CD4-positive, alpha-beta T cell (primary cell): ENCODE measurements at regions not wholly inside any gene's neighbourhood (a gene's known extent, or its start where the extent isn't known, plus 50 kb on each side); places are given as distances from the start of the nearest gene placed in this dataset.

Experiments
- ATAC-seq: fragments of 200-7000 bp; cut with Tn5 transposase; one replicate; pipeline ENCODE4 v1.10.0; 2022; ENCODE audit warnings: mild to moderate bottlenecking; ENCODE audit not compliant: poor library complexity
- CTCF ChIA-PET: fragments of 350-600 bp; sonication (Branson Sonifier 250); formaldehyde crosslinking; loops from one replicate; lab custom pipeline; 2021; ENCODE audit warnings: antibody characterized with exemption, inconsistent platforms; lab: Charles Lee
- POLR2A ChIA-PET: fragments of 350-600 bp; sonication (Branson Sonifier 250); formaldehyde crosslinking; loops from one replicate; lab custom pipeline; 2021; ENCODE audit warnings: antibody characterized with exemption, inconsistent platforms; lab: Charles Lee
- DNase-seq, 14 experiments: peaks; one replicate each; pipeline ENCODE4 v3.0.0-alpha.2; 2013 to 2020; ENCODE audit warnings: mixed read lengths in 2 of 14
- H3K27ac ChIP-seq, 2 donors: one replicate each; pipeline versions ENCODE4 v1.5.1 to v1.7.0; 2013; ENCODE audit warnings: low read length in 2 of 2, low read depth in 1 of 2, mild to moderate bottlenecking in 1 of 2
- H3K27me3 ChIP-seq, 2 experiments: 1 replicate in 1 of 2; 2 replicates in 1 of 2; pipeline versions ENCODE4 v1.6.1 to v1.7.0; 2013; ENCODE audit warnings: low read length in 2 of 2, control low read depth in 1 of 2, mild to moderate bottlenecking in 1 of 2, moderate library complexity in 1 of 2; ENCODE audit not compliant: insufficient read depth in 2 of 2, control insufficient read depth in 1 of 2
- H3K36me3 ChIP-seq: one replicate; pipeline ENCODE4 v1.6.1; 2013; ENCODE audit warnings: low read length, control low read depth; ENCODE audit not compliant: insufficient read depth
- H3K4me1 ChIP-seq: one replicate; pipeline ENCODE4 v1.6.1; 2013; ENCODE audit warnings: low read length, control low read depth; ENCODE audit not compliant: insufficient read depth
- H3K4me3 ChIP-seq: one replicate; pipeline ENCODE4 v1.5.1; 2013; ENCODE audit warnings: mild to moderate bottlenecking, low read length, moderate library complexity
- H3K9me3 ChIP-seq, 2 experiments: 1 replicate in 1 of 2; 2 replicates in 1 of 2; pipeline versions ENCODE4 v1.6.1 to v1.7.0; 2013; ENCODE audit warnings: low read length in 2 of 2, mild to moderate bottlenecking in 2 of 2, control low read depth in 1 of 2, moderate library complexity in 1 of 2; ENCODE audit not compliant: control insufficient read depth in 1 of 2, insufficient read depth in 1 of 2
- H3K27ac Mint-ChIP-seq: one replicate; pipeline ENCODE4 v1.8.0; 2020; ENCODE audit warnings: mixed read lengths
- H3K27me3 Mint-ChIP-seq: one replicate; pipeline ENCODE4 v1.8.0; 2021; ENCODE audit warnings: mixed read lengths
- H3K36me3 Mint-ChIP-seq: one replicate; pipeline ENCODE4 v1.8.0; 2021; ENCODE audit warnings: low read depth, mixed read lengths
- H3K4me1 Mint-ChIP-seq: one replicate; pipeline ENCODE4 v1.8.0; 2021; ENCODE audit warnings: low read depth, mixed read lengths
- H3K4me3 Mint-ChIP-seq: one replicate; pipeline ENCODE4 v1.8.0; 2020; ENCODE audit warnings: mild to moderate bottlenecking, mixed read lengths
- H3K9me3 Mint-ChIP-seq: one replicate; pipeline ENCODE4 v1.8.0; 2020; ENCODE audit warnings: mixed read lengths
- CTCF ChIP-seq: fragments of 200-600 bp; IDR thresholded peaks from one replicate; pipeline ENCODE4 v1.8.0; 2022; ENCODE audit warnings: antibody characterized with exemption, mild to moderate bottlenecking
- intact Hi-C, 2 experiments: fragments of 100-400 bp; cut with DNase I in 1 of 2; cut with micrococcal nuclease in 1 of 2; formaldehyde crosslinking; loops; one replicate each; pipeline versions ENCODE4 v1.15.1 to v1.9.0; 2023 to 2025; cut with DNase I, micrococcal nuclease

DNA sequence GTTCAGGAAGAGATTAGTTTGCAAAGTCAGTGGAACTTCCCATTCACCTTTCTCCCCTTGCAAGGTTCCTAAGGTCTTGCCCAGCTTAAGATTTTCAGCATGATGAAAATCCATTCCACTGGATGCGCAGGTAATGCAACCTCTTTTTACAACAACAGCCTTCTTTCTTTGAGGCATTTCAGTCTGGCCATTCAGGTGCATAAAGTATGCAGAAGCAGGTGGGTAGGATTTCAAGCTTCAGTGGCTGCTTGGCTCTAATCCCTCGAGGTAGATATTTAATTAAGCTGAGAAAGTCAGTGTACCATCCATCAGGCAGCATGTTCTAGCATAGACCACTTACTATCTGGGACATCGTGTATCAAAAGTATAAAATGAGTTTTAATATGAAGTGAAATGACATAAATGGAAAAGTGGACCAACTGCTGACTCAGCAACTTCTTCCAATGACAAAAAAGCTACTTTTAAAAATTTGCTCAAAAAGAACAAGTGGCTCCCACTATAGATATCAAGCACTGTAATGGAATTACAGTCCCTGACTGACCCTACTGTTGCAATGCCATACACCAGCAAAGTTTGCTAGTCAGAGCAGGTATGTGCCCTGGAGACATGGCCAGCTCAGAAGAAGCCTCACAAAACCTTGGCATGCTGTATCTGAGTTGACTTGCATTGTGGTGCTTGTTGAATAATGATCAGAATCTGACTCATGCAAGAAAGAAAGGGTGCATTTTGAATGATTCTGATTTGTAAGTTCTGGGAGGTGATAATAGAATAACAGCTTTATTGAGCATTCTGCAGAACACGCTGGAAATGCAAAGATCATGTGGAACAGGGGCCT, 459.9 kb upstream of the MCTP2 start:
- Mint-ChIP-seq H3K4me3 (no peak overlapping the region), H3K36me3 (no peaks in the 10 kb centered on the region), H3K4me1 (no peaks in the 10 kb centered on the region), H3K9me3 (peaks cover 4% of the 10 kb centered on the region), H3K27me3 (peaks cover 9% of the 10 kb centered on the region), H3K27ac (no peak overlapping the region)
- no peak for TF ChIP-seq CTCF
- H3K4me3 ChIP-seq = no peak overlapping the region
- peaks cover 0 to 5% of the 10 kb centered on the region in 2 experiments for H3K9me3 ChIP-seq
- CTCF ChIA-PET = interaction anchor here (0.7 kb wide), 1 partner anchor 49 kb away, joined by 7 read pairs; no protein-coding TSS in a partner anchor
- DNase-seq (no peak), ATAC-seq (no peak)
- H3K36me3 ChIP-seq = no peaks in the 10 kb centered on the region
- no peaks in the 10 kb centered on the region for H3K4me1 ChIP-seq
- POLR2A ChIA-PET = no interaction called here
- no peaks in the 10 kb centered on the region for H3K27me3 ChIP-seq
- intact Hi-C loops = no loop called here
- no peak overlapping the region for H3K27ac ChIP-seq

GRCh38 chr15:93770788-93771187, 460.6 kb upstream of the MCTP2 start:
- H3K27ac ChIP-seq = no peak overlapping the region
- no peaks in the 10 kb centered on the region for H3K36me3 Mint-ChIP-seq
- H3K4me3 ChIP-seq = no peak overlapping the region
- intact Hi-C loops = no loop called here
- no peak for ATAC-seq
- no peak for DNase-seq
- ChIA-PET POLR2A (no interaction called here), CTCF (interaction anchor here (0.7 kb wide), 1 partner anchor 50 kb away, joined by 7 read pairs; no protein-coding TSS in a partner anchor)
- no peak overlapping the region for H3K4me3 Mint-ChIP-seq
- peaks cover 4% of the 10 kb centered on the region for H3K9me3 Mint-ChIP-seq
- no peak for TF ChIP-seq CTCF
- no peaks in the 10 kb centered on the region for H3K36me3 ChIP-seq
- H3K27ac Mint-ChIP-seq = no peak overlapping the region
- H3K4me1 ChIP-seq = no peaks in the 10 kb centered on the region
- H3K9me3 ChIP-seq = peaks cover 0 to 5% of the 10 kb centered on the region in 2 experiments
- no peaks in the 10 kb centered on the region for H3K4me1 Mint-ChIP-seq
- H3K27me3 ChIP-seq = no peaks in the 10 kb centered on the region
- H3K27me3 Mint-ChIP-seq = peaks cover 9% of the 10 kb centered on the region

DNA sequence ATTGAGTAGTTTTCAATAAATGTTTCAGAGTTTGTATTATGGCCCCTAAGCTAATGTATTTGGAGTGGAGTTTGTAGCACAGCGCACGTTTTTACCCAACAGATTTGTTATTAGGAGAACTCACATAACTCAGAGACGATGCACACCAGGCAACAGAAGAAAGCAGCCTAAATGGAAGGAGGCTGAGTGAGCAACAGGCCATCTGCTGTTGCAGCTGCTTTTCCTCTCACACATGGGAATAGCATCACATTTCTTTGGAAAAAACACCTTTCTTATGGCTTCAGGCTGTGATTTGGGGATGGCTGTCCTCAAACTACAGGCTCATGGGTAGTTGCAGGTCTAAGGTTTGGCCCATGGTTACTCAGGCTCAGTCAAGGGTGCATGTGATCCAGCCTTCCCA, 469.3 kb upstream of the MCTP2 start:
- no peak for TF ChIP-seq CTCF
- Histone ChIP-seq H3K27ac (no peak overlapping the region), H3K4me3 (no peak overlapping the region), H3K9me3 (peaks cover 0 to 5% of the 10 kb centered on the region in 2 experiments), H3K36me3 (no peaks in the 10 kb centered on the region), H3K4me1 (no peaks in the 10 kb centered on the region), H3K27me3 (no peaks in the 10 kb centered on the region)
- no peak for ATAC-seq
- Mint-ChIP-seq H3K36me3 (no peaks in the 10 kb centered on the region), H3K27me3 (no peaks in the 10 kb centered on the region), H3K4me1 (no peaks in the 10 kb centered on the region), H3K9me3 (peaks cover 3% of the 10 kb centered on the region), H3K27ac (no peak overlapping the region), H3K4me3 (no peak overlapping the region)
- POLR2A ChIA-PET = no interaction called here
- intact Hi-C loops = no loop called here
- CTCF ChIA-PET = no interaction called here
- DNase-seq = no peak
